A673 (cell line): ENCODE measurements at regions not wholly inside any gene's neighbourhood (a gene's known extent, or its start where the extent isn't known, plus 50 kb on each side); places are given as distances from the start of the nearest gene placed in this dataset.

ENCODE experiments used
- CTCF ChIP-seq: fragments of 300-800, 200-600 bp; sonication (generic); conservative IDR thresholded peaks from 2 replicates; pipeline ENCODE4 v1.5.1; 2017; ENCODE audit warnings: low read depth, mild to moderate bottlenecking, antibody characterized with exemption, low read length, moderate library complexity, mixed read lengths
- EZH2 ChIP-seq: fragments of 200-600 bp; sonication (generic); IDR thresholded peaks from 2 replicates; pipeline ENCODE4 v1.6.1; 2017; ENCODE audit warnings: borderline replicate concordance, low read depth, mild to moderate bottlenecking, mixed read lengths, antibody characterized with exemption, low read length; ENCODE audit not compliant: poor library complexity, severe bottlenecking

GRCh38 chr7:11297764-11298163, 324.1 kb downstream of the PHF14 start:
- TF ChIP-seq CTCF (no peak), EZH2 (no peak)
